Inflammatory macrophage (primary cell): ENCODE measurements at regions not wholly inside any gene's neighbourhood (a gene's known extent, or its start where the extent isn't known, plus 50 kb on each side); places are given as distances from the start of the nearest gene placed in this dataset.
"Not testable (repeated sequence)": the region's sequence is repeated elsewhere in the genome, so short reads cannot be mapped to it uniquely, and the experiment has no call there.

ENCODE experiments used
- DNase-seq, 2 donors: peaks; one replicate each; pipeline ENCODE4 v3.0.0-alpha.2; 2020 to 2022

DNA sequence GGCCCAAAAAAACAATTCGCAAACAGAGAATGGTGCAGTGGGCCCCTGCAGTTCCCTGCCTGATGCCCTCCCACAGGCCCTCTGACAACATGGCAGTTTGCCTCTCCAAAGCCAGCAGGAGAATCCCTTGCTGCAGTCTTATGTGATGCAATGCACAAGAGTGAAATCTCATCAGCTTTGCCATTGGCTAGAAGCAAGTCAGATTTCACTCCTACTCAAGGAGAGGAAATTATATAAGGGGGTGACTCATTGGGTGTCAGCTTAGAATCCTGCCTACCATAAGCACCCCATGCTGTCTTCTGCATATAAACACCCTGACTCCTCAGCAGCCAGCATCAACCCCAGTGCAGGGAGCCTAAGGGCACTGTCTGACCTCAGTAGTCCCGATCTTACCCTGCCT, 157.3 kb upstream of the LDB2 start:
- DNase-seq = no peak

- DNase-seq = no peak
Observed at GRCh38 chr4:17045866-17046265, 147.4 kb upstream of the LDB2 start.

GRCh38 chr4:17038510-17039176, 140.2 kb upstream of the LDB2 start:
- DNase-seq = no peak

- DNase-seq = no peak
Observed at GRCh38 chr4:17033768-17034181, 135.3 kb upstream of the LDB2 start.

- DNase-seq = no peak
Observed at GRCh38 chr4:17033025-17033767, 134.8 kb upstream of the LDB2 start.

GRCh38 chr4:17030543-17030942, 132.1 kb upstream of the LDB2 start:
- no peak for DNase-seq

DNA sequence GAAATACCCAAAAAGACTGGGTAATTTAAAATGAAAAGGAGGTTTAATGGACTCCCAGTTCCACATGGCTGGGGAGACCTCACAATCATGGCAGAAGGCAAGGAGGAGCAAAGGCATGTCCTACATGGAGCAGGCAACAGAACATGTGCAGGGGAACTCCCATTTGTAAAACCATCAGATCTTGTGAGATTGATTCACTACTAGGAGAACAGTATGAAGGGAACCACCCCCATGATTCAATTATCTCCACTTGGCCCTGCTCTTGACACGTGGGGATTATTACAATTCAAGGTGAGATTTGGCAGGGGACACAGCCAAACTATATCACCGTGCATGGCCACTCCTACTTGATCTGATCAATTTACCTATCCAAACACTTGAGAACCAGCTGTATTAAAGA, 131.5 kb upstream of the LDB2 start:
- no peak for DNase-seq

GRCh38 chr4:17029432-17029831, 131.0 kb upstream of the LDB2 start:
- no peak for DNase-seq

DNA sequence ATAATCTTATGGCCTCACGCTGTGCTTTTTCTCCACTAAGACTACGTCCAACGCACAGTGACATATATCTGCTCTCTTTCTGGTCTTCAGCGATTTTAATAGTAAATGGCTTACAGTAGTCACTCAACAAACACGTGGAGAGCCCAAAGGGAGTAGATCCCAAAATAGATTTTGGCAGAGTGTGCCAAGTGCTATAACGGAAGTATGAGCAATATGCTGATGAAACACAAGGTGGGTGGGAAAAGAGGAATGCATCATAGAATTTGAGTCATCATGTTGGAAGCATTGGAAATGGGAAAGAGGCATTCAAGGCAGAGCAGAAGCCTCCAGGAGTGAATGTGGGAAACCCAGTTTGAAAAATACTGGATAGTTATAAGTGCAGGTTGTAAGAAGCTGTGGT, 129.1 kb upstream of the LDB2 start:
- no peak for DNase-seq

DNA sequence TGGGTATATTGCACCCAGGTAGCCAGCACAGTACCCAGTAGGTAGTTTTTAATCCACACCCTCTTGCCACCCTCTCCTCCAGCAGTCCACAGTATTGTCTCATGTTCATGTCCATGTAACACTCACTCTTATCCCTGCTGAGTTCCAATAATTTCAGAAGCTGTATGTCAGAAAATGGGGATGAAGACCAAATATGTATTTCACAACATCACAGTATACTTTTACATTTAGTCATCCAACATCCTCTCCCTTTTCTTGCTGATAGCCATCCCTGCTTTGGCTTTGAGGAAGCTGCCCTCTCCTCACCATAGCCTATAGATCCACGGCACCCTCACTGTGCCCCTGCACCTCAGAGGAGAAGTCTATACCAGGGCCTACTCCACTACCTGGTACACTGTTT, 126.0 kb upstream of the LDB2 start:
- no peak for DNase-seq

GRCh38 chr4:17020901-17021300, 122.5 kb upstream of the LDB2 start:
- DNase-seq = no peak

DNA sequence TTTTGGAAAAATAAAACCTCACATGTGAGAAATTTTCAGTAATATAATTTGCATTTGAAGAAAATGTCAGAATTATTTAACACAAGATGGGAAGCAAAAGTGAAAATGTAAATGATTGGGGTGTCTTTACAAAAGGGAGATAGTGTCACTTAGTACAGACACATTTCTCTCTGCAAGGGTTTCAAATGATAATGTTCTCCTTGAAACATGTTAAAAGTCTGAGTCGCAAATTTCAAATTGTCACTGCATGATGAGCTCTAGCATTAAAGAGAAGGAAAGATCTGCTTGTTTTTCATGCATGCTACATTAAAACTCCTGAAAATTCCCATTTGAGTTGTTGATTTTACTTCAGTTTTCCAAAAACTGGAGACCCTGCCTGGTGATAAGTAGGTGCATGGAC, 122.0 kb upstream of the LDB2 start:
- no peak for DNase-seq

DNA sequence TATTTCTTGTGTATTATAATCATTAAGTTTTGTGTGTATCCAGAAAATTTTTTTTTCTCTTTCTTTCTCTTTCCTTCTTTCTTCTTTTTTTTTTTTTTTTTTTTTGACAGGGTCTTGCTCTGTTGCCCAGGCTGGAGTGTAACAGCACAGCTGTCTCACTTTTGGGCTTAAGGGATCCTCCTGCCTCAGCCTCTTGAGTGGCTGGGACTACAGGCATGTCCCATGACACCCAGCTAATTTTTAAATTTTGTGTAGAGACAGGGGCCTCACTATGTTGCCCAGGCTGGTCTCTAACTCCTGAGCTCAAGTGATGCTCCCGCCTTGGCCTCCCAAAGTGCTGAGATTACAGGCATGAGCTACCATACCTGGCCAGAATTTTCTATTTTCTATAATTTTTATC, 120.2 kb upstream of the LDB2 start:
- DNase-seq = not testable (repeated sequence)

DNA sequence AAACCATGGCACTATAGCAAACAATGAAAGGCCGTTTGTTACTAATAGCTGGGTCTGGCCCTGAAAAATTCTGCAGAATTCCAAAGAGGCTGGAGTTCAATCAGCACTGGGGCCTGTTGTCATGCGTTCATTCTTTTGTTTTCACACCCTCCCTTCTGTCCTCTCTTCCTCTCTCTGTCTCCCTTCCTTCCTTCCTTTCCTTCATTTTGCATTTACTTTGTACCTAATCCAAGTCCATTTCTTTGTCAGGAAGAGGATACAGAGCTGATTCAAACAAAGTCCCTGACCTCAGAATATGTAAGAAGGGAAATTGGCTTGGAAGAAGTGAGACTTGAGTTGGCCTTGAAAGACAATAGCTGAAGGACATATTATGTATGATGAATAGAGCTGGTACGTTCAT, 119.6 kb upstream of the LDB2 start:
- DNase-seq = no peak

- DNase-seq = no peak
Observed at GRCh38 chr4:17013382-17014006, 115.0 kb upstream of the LDB2 start.

DNA sequence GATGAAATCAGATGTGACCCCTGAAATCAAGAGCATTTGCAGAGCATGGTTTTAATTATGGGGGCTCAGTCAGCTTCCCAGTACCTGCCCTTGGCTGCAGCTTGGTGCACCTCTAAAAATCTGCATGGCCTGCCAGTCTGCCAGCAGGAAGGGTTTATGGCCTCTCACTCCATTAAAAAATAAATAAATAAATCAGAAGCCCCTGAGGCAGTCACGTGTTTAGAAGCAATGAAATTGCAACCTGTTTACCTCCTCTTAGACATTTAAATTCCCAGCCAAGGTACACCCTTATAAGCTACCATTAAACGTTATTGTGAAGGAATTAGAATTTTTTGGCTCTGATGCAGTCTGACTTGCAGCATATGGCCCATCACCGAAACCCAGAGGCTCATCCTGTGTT, 114.0 kb upstream of the LDB2 start:
- DNase-seq = no peak

- DNase-seq = no peak
Observed at GRCh38 chr4:17010426-17011087, 112.1 kb upstream of the LDB2 start.

DNA sequence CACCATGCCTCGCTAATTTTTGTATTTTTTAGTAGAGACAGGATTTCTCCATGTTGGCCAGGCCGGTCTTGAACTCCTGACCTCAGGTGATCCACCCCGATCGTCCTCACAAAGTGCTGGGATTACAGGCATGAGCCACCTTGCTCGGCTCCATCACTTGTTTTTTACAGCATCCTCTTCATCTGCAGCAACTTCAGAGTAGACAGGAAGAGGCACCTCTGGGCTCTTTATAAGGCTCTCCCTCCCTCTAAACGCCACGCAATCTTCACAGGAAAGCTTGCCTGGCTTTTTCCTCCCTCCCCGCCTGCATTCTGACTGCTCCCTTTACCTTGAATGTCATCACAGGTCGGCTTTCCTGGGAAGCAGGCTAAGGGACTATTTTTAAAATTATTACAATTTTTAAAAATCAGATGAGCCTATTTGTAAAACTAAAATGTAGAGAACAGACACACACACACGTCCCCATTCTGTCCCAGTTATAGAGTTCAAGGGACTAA, 111.5 kb upstream of the LDB2 start:
- no peak for DNase-seq

DNA sequence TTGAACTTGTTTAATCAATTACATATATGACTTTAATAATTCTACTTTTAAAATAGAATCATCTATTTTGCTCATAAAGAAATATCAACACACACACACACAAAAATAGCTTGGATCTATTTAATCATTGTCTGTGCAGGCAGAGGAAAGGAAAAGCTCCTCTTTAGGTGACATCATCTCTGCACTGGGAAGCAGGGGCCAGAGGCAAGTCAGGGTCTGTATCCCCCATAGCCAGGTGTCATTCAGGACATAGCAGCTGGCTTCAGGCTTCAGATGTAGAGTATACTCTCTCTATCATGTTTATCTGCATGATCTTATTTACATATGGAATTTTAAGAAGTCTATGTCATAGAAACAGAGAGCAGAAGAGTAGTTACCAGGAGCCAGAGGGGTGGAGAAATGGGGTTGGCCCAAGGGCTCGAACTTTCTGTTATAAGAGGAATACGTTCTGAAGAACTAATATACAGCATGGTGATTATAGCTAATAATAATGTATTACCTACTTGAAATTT, 110.4 kb upstream of the LDB2 start:
- no peak for DNase-seq

- not testable (repeated sequence) for DNase-seq
Observed at GRCh38 chr4:17003606-17004392, 105.4 kb upstream of the LDB2 start.

DNA sequence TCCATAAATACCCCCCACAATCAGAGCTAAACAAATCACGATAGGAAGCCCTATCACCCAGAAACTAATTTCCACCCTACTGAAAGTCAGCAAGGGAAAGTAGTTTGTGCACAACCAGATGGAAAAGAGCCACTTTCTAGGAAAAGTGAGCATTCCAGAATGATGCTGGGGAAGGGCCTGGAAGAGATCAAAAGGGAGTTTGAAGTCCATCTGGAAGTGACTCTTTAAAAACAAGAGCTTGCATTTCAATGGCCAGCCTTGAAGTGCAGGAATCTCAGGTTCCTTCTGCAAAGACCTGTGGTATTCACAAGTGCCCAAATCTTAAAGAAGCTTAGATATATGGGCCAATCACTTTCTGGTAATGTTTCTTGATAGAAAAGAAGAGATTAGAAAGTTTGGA, 97.0 kb upstream of the LDB2 start:
- DNase-seq = no peak
